ENCODE measurements at regions not wholly inside any gene's neighbourhood (a gene's known extent, or its start where the extent isn't known, plus 50 kb on each side); places are given as distances from the start of the nearest gene placed in this dataset.

GRCh38 chr3:13700889-13701288 lies 152.0 kb downstream of the FBLN2 start:
- DNase-seq = no peak
- POLR2A ChIA-PET = no interaction called here
- Histone ChIP-seq H3K79me2 (ENCODE audit: insufficient read depth) (no peaks in the 10 kb centered on the region), H3K27ac (ENCODE audit: low read depth in 2 of 2, low read length in 1 of 2) (no peak overlapping the region), H3K9ac (no peak overlapping the region), H3F3A (replicated peaks; ENCODE audit: insufficient read depth) (no peaks in the 10 kb centered on the region), H4K20me1 (ENCODE audit: insufficient read depth) (no peaks in the 10 kb centered on the region), H3K4me3 (ENCODE audit: low read depth in 2 of 2, low read length in 1 of 2) (no peak overlapping the region), H3K9me2 (no peaks in the 10 kb centered on the region), H3K4me2 (no peak overlapping the region), H3K9me3 (no peaks in the 10 kb centered on the region), H3K36me3 (replicated peaks in 1 of 2; ENCODE audit: control insufficient read depth in 1 of 2, insufficient read depth in 2 of 2, low read length in 1 of 2) (no peaks in the 10 kb centered on the region), H3K4me1 (ENCODE audit: control insufficient read depth in 1 of 2, insufficient read depth in 2 of 2, low read depth in 1 of 2, low read length in 1 of 2) (no peaks in the 10 kb centered on the region), H3K27me3 (ENCODE audit: insufficient read depth) (no peaks in the 10 kb centered on the region), H2AFZ (ENCODE audit: low read depth) (no peak overlapping the region)
- no peak for TF ChIP-seq GABPA (IDR thresholded peaks at IDR 0.05; ENCODE audit: low read depth)
- TF ChIP-seq JUND (IDR thresholded peaks at IDR 0.05) = no peak
- no peak for TF ChIP-seq YY1 (IDR thresholded peaks at IDR 0.05; ENCODE audit: low read depth)
- CTCF ChIA-PET = interaction anchor here (1.0 to 2.0 kb wide), 6 partner anchors 10 to 184 kb away, joined by 3 to 7 read pairs (median 4); no protein-coding TSS in a partner anchor
- WGBS (ENCODE audit: low lambda C conversion rate) = 42% methylated on average over 5 of the region's 8 CpGs

- CTCF ChIA-PET = interaction anchor here (0.7 to 2.0 kb wide), 6 partner anchors 10 to 185 kb away, joined by 3 to 7 read pairs (median 4); no protein-coding TSS in a partner anchor
- no peak for DNase-seq
- Histone ChIP-seq H3K9me3 (no peaks in the 10 kb centered on the region), H3K79me2 (ENCODE audit: insufficient read depth) (no peaks in the 10 kb centered on the region), H3K9me2 (no peaks in the 10 kb centered on the region), H3K4me3 (ENCODE audit: low read depth in 2 of 2, low read length in 1 of 2) (no peak overlapping the region), H3K27ac (ENCODE audit: low read depth in 2 of 2, low read length in 1 of 2) (no peak overlapping the region), H3K36me3 (replicated peaks in 1 of 2; ENCODE audit: control insufficient read depth in 1 of 2, insufficient read depth in 2 of 2, low read length in 1 of 2) (no peaks in the 10 kb centered on the region), H4K20me1 (ENCODE audit: insufficient read depth) (no peaks in the 10 kb centered on the region), H3K4me2 (no peak overlapping the region), H3F3A (replicated peaks; ENCODE audit: insufficient read depth) (no peaks in the 10 kb centered on the region), H2AFZ (ENCODE audit: low read depth) (no peak overlapping the region), H3K27me3 (ENCODE audit: insufficient read depth) (no peaks in the 10 kb centered on the region), H3K4me1 (ENCODE audit: control insufficient read depth in 1 of 2, insufficient read depth in 2 of 2, low read depth in 1 of 2, low read length in 1 of 2) (no peaks in the 10 kb centered on the region), H3K9ac (no peak overlapping the region)
- WGBS (ENCODE audit: low lambda C conversion rate) = 36% methylated on average over 5 of the region's 7 CpGs
- POLR2A ChIA-PET = no interaction called here
- TF ChIP-seq FOXJ3 (CRISPR knock-in tag; IDR thresholded peaks at IDR 0.05) = no peak
- TF ChIP-seq RCOR1 (IDR thresholded peaks at IDR 0.05; ENCODE audit: low read length) = no peak
- TF ChIP-seq GATA2 (CRISPR knock-in tag; IDR thresholded peaks at IDR 0.05) = no peak
Observed at GRCh38 chr3:13700362-13700761, 151.4 kb downstream of the FBLN2 start.

GRCh38 chr3:13696699-13697098 lies 147.8 kb downstream of the FBLN2 start:
- no peaks in the 10 kb centered on the region for H3K79me2 ChIP-seq (ENCODE audit: insufficient read depth)
- no peaks in the 10 kb centered on the region for H3K27me3 ChIP-seq (ENCODE audit: insufficient read depth)
- TF ChIP-seq RCOR1 (IDR thresholded peaks at IDR 0.05; ENCODE audit: low read length) (no peak), EZH2phosphoT487 (IDR thresholded peaks at IDR 0.05; ENCODE audit: borderline replicate concordance, low read depth) (no peak), PBX3 (IDR thresholded peaks at IDR 0.05) (no peak), RFX5 (IDR thresholded peaks at IDR 0.05; ENCODE audit: low read length) (no peak), JUND (IDR thresholded peaks at IDR 0.05) (no peak), GABPA (IDR thresholded peaks at IDR 0.05; ENCODE audit: low read depth) (no peak), NRF1 (IDR thresholded peaks at IDR 0.05; ENCODE audit: low read depth, low read length) (no peak), FOXJ3 (CRISPR knock-in tag; IDR thresholded peaks at IDR 0.05) (no peak), TEAD4 (IDR thresholded peaks at IDR 0.05; ENCODE audit: borderline replicate concordance, insufficient read depth) (no peak), USF2 (IDR thresholded peaks at IDR 0.05; ENCODE audit: borderline replicate concordance, low read depth, low read length) (no peak), MEF2A (IDR thresholded peaks at IDR 0.05; ENCODE audit: borderline replicate concordance, low read depth) (no peak), SIN3A (IDR thresholded peaks at IDR 0.05; ENCODE audit: borderline replicate concordance, low read depth, low read length) (no peak), CTCF (IDR thresholded peaks at IDR 0.05) (no peak), MAX (IDR thresholded peaks at IDR 0.05; ENCODE audit: low read depth) (no peak), YY1 (IDR thresholded peaks at IDR 0.05; ENCODE audit: low read depth) (no peak), NFIC (IDR thresholded peaks at IDR 0.05; ENCODE audit: borderline replicate concordance) (no peak), FOSL2 (IDR thresholded peaks at IDR 0.05; ENCODE audit: borderline replicate concordance, low read depth) (no peak), TCF12 (IDR thresholded peaks at IDR 0.05) (no peak), RXRA (IDR thresholded peaks at IDR 0.05; ENCODE audit: borderline replicate concordance, low read depth) (no peak)
- H3K4me3 ChIP-seq (ENCODE audit: low read depth in 2 of 2, low read length in 1 of 2) = no peak overlapping the region
- H3K36me3 ChIP-seq (replicated peaks in 1 of 2; ENCODE audit: control insufficient read depth in 1 of 2, insufficient read depth in 2 of 2, low read length in 1 of 2) = no peaks in the 10 kb centered on the region
- H3K27ac ChIP-seq (ENCODE audit: low read depth in 2 of 2, low read length in 1 of 2) = no peak overlapping the region
- H4K20me1 ChIP-seq (ENCODE audit: insufficient read depth) = no peaks in the 10 kb centered on the region
- POLR2A ChIA-PET = no interaction called here
- no peak for DNase-seq
- no peaks in the 10 kb centered on the region for H3K4me1 ChIP-seq (ENCODE audit: control insufficient read depth in 1 of 2, insufficient read depth in 2 of 2, low read depth in 1 of 2, low read length in 1 of 2)
- WGBS (ENCODE audit: low lambda C conversion rate) = 25% methylated on average over 2 of the region's 2 CpGs
- H3K4me2 ChIP-seq = no peak overlapping the region
- H3K9me3 ChIP-seq = no peaks in the 10 kb centered on the region
- no peaks in the 10 kb centered on the region for H3F3A ChIP-seq (replicated peaks; ENCODE audit: insufficient read depth)
- CTCF ChIA-PET = no interaction called here
- no peak overlapping the region for H3K9ac ChIP-seq
- H2AFZ ChIP-seq (ENCODE audit: low read depth) = no peak overlapping the region
- no peaks in the 10 kb centered on the region for H3K9me2 ChIP-seq
